LNCaP clone FGC (cell line): ENCODE measurements at regions not wholly inside any gene's neighbourhood (a gene's known extent, or its start where the extent isn't known, plus 50 kb on each side); places are given as distances from the start of the nearest gene placed in this dataset.

ENCODE experiments used
- DNase-seq: peaks from one replicate; pipeline ENCODE4 v3.0.0-alpha.2; 2011; ENCODE audit warnings: low read depth
- H3K4me3 ChIP-seq: 2 replicates; pipeline ENCODE4 v1.5.1; 2011; ENCODE audit warnings: mild to moderate bottlenecking, low read depth, low read length, control low read depth
- TF ChIP-seq, protein P1 (sequence below): IDR thresholded peaks from 2 replicates; pipeline ENCODE4 v1.5.1; 2012; ENCODE audit warnings: mild to moderate bottlenecking; ENCODE audit not compliant: control insufficient read depth, insufficient read depth; ENCODE audit errors: extremely low read depth

DNA sequence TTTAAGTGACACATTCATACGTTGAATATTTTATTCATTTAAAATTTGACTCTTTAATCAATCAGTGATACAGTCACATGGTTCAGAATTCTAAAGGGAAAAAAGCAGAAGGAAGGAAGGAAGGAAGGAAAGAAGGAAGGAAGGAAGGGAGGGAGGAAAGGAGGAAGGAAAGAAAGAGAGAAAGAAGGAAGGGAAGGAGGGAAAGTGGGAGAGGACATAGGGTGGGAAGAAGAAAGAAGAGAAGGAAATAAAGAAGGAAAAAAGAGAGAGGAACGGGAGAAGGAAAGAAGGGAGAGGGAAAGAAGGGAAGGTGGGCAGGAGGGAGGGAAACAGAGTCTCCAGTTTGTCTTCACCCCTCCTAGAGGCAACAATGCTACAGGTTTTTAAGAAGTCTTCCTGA, 518.6 kb downstream of the MIAT start:
- TF ChIP-seq, protein P1, sequence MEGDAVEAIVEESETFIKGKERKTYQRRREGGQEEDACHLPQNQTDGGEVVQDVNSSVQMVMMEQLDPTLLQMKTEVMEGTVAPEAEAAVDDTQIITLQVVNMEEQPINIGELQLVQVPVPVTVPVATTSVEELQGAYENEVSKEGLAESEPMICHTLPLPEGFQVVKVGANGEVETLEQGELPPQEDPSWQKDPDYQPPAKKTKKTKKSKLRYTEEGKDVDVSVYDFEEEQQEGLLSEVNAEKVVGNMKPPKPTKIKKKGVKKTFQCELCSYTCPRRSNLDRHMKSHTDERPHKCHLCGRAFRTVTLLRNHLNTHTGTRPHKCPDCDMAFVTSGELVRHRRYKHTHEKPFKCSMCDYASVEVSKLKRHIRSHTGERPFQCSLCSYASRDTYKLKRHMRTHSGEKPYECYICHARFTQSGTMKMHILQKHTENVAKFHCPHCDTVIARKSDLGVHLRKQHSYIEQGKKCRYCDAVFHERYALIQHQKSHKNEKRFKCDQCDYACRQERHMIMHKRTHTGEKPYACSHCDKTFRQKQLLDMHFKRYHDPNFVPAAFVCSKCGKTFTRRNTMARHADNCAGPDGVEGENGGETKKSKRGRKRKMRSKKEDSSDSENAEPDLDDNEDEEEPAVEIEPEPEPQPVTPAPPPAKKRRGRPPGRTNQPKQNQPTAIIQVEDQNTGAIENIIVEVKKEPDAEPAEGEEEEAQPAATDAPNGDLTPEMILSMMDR, result no peak
- no peak for DNase-seq
- no peak overlapping the region for H3K4me3 ChIP-seq

DNA sequence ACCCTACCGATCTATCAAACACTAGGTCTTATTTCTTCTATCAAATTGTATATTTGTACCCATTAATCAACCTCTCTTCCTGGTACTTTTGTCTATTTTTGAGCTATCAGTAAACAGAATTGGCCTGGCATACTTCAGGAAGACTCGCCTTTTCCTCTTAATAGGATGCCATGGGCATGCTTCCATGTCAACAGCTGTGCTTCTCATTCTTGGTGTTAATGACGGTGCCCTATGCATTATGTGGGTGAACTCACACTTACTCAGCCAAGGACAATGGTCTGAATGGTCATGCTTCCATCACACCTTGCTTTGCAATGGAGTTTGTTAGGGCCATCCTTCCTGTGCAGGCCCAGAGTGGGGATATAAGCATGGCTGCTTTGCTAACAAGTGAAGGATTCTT, 521.8 kb downstream of the MIAT start:
- TF ChIP-seq, protein P1, result no peak
- no peak overlapping the region for H3K4me3 ChIP-seq
- DNase-seq, result no peak

DNA sequence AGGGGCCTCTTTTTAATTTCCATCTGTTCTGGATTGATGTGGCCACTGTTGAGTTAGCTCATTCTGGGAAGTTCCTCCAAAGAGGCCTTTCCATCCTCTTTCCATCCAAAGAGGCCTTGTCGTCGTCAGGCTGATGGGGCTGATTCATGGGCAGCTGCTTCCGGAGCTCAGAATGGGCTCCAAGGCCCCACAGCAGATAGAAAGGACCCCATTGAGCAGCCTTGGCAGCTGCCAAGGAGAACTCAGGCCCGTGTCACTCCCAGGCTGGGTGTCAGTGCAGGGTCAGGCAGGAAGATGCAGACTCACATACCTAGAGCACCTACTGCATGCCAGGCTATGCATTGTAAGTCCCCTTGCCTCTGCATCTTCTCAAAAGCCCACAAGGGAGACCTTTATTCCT, 524.1 kb downstream of the MIAT start:
- TF ChIP-seq, protein P1, result no peak
- DNase-seq, result no peak
- no peak overlapping the region for H3K4me3 ChIP-seq

DNA sequence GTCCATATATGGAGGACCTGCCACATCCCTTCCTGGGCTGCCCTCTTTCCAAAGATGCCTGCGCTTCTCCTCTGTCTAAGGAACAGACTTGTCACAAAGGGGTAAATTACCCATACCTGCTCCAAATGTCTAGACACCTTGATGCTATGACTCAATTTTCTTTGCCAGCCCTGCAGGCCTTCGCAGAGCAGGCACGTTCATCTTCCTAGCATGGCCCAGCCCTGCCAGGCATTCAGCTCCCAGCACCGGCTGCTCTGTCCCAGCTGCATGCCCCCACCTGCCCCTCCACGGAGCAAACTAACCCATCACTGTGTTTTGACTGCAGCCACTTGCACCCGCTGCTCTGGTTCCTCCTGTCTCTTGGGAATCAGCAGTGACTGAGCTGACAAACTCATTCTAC, 526.1 kb downstream of the MIAT start:
- DNase-seq, result no peak
- H3K4me3 ChIP-seq, result no peak overlapping the region
- TF ChIP-seq, protein P1, result no peak

DNA sequence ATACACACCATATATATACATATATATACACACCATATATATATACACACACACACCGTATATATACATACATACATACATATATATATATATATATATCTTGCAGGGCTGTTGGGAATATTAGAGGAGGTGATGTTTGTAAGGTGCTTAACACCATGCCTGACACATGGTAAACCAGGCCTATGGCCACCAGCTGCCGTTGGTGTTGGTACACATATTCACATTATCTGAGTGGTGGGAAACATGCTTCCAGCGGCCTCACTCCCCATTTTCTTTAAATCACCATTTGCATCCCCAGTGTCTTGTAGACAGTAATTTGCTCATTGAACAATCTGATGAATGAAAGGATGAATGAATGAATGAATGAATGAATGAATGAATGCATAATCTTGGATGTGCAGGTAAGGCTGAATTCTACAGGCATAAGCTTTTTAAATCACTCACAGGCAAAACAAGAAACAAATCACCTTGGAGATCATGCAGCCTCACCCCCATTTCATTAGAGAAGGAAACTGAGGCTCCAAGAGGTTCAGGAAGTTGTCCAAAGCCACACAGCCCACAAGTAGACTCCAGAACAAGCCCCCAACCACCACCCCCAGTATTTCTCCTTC, 527.8 kb downstream of the MIAT start:
- H3K4me3 ChIP-seq, result no peak overlapping the region
- no peak for DNase-seq
- TF ChIP-seq, protein P1, result no peak

DNA sequence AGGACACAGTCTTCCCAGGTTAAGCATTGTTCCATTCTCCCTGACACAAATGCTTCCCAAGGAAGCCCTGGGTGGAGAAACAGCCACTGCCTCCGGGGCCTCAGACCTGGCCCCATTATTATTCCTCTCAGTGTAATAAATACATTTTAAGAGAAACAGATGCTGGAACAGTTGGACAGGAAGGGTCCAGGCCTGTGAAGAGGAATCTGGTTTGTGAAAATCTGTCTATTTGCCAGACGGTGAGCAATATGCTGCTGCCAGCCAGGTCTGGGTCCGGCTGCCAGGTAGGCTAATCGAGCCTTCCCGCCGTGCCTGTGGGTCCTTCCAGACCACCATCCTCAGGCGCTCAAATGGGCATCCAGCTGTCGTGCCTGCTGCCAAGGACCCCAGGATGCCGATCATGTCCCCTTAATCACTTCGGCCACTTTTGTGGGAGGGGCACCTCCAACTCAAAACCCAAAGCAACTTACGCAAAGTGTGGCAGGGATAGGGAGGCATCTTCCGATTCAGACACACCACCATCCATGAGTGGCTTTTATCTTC, 528.4 kb downstream of the MIAT start:
- DNase-seq, result no peak
- TF ChIP-seq, protein P1, result no peak
- no peak overlapping the region for H3K4me3 ChIP-seq

DNA sequence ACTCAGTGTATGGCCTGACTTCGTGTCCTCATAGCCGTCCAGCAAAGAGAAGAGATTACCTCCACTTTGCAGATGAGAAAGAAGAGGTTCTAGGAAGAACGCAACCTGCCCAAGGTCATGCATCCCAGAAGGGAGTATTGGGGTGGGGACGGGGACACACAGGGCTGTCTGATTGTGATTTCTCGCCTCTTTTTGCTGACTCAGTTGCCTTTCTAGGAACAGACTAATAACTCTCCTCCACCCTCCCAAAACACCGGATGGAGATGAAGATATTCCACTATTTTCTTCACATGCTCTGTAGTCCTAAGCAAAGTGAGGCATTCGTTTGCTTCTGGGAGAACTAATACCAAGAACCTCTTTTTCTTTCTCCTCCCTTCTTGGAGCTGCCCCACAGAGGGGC, 529.3 kb downstream of the MIAT start:
- TF ChIP-seq, protein P1, result no peak
- no peak for DNase-seq
- no peak overlapping the region for H3K4me3 ChIP-seq
